ENCODE measurements at regions not wholly inside any gene's neighbourhood (a gene's known extent, or its start where the extent isn't known, plus 50 kb on each side); places are given as distances from the start of the nearest gene placed in this dataset.

GRCh38 chr4:20616313-20616712 lies 83.9 kb upstream of the PACRGL start:
- no TSS peak for BruUV-seq (replicated peaks)
- no peak overlapping the region for H3K4me2 ChIP-seq (ENCODE audit: low read length)
- POLR2A ChIA-PET: interaction anchor here (0.7 kb wide), 1 partner anchor 9 kb away, joined by 3 read pairs; no protein-coding TSS in a partner anchor
- no peaks in the 10 kb centered on the region for H3K9me2 ChIP-seq (ENCODE audit: insufficient read depth, low read length)
- TF ChIP-seq EZH2phosphoT487 (IDR thresholded peaks at IDR 0.05; ENCODE audit: borderline replicate concordance, low read depth, low read length): no peak
- no peak for TF ChIP-seq CTCF (conservative IDR thresholded peaks at IDR 0.05; ENCODE audit: low read length)
- no peak overlapping the region for H3K4me3 ChIP-seq (ENCODE audit: low read depth, low read length, poor library complexity, severe bottlenecking)
- H3K9me3 ChIP-seq (ENCODE audit: low read length): no peaks in the 10 kb centered on the region
- CTCF ChIA-PET (ENCODE audit: unreplicated experiment): no interaction called here
- H3K36me3 ChIP-seq (ENCODE audit: insufficient read depth, low read length): no peaks in the 10 kb centered on the region
- DNase-seq (ENCODE audit: low spot score): no peak
- H3K79me2 ChIP-seq (ENCODE audit: insufficient read depth, low read depth, low read length): no peaks in the 10 kb centered on the region
- H2AFZ ChIP-seq (ENCODE audit: low read length): no peak overlapping the region
- no peak overlapping the region for H3K27ac ChIP-seq (ENCODE audit: low read depth, low read length, poor library complexity, severe bottlenecking)
- H4K20me1 ChIP-seq (ENCODE audit: insufficient read depth, low read length): no peaks in the 10 kb centered on the region
- no peaks in the 10 kb centered on the region for H3K4me1 ChIP-seq (ENCODE audit: insufficient read depth, low read length, poor library complexity, severe bottlenecking)
- intact Hi-C loops (cut with micrococcal nuclease; ENCODE audit: unreplicated experiment): no loop called here

DNA sequence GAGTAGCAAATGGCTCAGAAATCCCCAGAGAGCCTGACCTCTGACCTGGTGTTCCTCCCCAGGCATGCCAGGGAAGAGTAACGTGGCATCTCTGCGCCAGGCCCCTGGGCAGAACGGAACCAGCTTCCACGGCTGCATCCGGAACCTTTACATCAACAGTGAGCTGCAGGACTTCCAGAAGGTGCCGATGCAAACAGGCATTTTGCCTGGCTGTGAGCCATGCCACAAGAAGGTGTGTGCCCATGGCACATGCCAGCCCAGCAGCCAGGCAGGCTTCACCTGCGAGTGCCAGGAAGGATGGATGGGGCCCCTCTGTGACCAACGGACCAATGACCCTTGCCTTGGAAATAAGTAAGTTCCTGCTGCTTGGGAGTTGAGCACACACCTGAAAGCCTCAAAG lies 83.4 kb upstream of the PACRGL start:
- Histone ChIP-seq H3K9me3 (ENCODE audit: low read length) (no peaks in the 10 kb centered on the region), H3K9me2 (ENCODE audit: insufficient read depth, low read length) (no peaks in the 10 kb centered on the region), H2AFZ (ENCODE audit: low read length) (no peak overlapping the region), H3K4me2 (ENCODE audit: low read length) (no peak overlapping the region), H3K36me3 (ENCODE audit: insufficient read depth, low read length) (no peaks in the 10 kb centered on the region), H3K4me3 (ENCODE audit: low read depth, low read length, poor library complexity, severe bottlenecking) (no peak overlapping the region), H4K20me1 (ENCODE audit: insufficient read depth, low read length) (no peaks in the 10 kb centered on the region), H3K79me2 (ENCODE audit: insufficient read depth, low read depth, low read length) (no peaks in the 10 kb centered on the region), H3K27ac (ENCODE audit: low read depth, low read length, poor library complexity, severe bottlenecking) (no peak overlapping the region), H3K4me1 (ENCODE audit: insufficient read depth, low read length, poor library complexity, severe bottlenecking) (no peaks in the 10 kb centered on the region)
- DNase-seq (ENCODE audit: low spot score): no peak
- POLR2A ChIA-PET: no interaction called here
- CTCF ChIA-PET (ENCODE audit: unreplicated experiment): no interaction called here
- intact Hi-C loops (cut with micrococcal nuclease; ENCODE audit: unreplicated experiment): no loop called here
- BruUV-seq (replicated peaks): no TSS peak
- TF ChIP-seq EZH2phosphoT487 (IDR thresholded peaks at IDR 0.05; ENCODE audit: borderline replicate concordance, low read depth, low read length) (no peak), CTCF (conservative IDR thresholded peaks at IDR 0.05; ENCODE audit: low read length) (no peak)

DNA sequence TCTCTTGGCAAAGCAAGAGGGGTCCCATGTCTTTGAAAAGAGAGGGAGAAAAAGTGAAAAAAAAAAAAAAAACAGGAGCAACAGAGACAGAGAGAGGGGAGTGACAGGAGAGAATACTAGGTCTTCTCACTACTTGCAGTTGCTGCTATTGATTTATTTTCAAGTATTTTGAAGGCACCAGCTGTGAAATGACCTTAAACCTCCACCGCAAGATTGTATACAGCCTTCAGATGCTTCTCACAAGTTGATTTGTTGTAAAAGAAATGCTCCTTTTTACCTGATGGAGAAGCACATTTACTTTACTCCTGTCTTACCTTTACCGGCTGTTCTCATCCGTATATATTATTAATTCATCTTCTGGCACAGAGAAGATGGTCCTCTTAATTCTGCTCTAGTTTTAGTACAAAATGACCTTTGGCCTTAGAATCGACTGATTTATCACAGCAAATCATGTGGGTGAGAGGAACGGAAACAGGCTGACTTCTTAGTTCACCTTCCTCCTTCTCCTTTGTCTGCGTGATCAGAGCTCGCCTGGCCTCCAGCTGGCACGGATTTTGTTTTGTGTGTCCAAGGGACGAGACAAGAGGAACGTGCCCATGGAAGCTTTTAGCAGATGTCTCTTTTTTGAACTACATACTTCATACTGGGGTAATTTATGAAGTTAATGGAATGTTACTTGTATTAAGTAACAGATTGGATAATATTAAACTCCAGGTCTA lies 82.4 kb upstream of the PACRGL start:
- no peaks in the 10 kb centered on the region for H3K36me3 ChIP-seq (ENCODE audit: insufficient read depth, low read length)
- intact Hi-C loops (cut with micrococcal nuclease; ENCODE audit: unreplicated experiment): no loop called here
- H4K20me1 ChIP-seq (ENCODE audit: insufficient read depth, low read length): no peaks in the 10 kb centered on the region
- no peak overlapping the region for H2AFZ ChIP-seq (ENCODE audit: low read length)
- no peaks in the 10 kb centered on the region for H3K4me1 ChIP-seq (ENCODE audit: insufficient read depth, low read length, poor library complexity, severe bottlenecking)
- no peaks in the 10 kb centered on the region for H3K9me3 ChIP-seq (ENCODE audit: low read length)
- no peak overlapping the region for H3K4me3 ChIP-seq (ENCODE audit: low read depth, low read length, poor library complexity, severe bottlenecking)
- no TSS peak for BruUV-seq (replicated peaks)
- TF ChIP-seq CTCF (conservative IDR thresholded peaks at IDR 0.05; ENCODE audit: low read length) (no peak), EZH2phosphoT487 (IDR thresholded peaks at IDR 0.05; ENCODE audit: borderline replicate concordance, low read depth, low read length) (no peak)
- no peak overlapping the region for H3K4me2 ChIP-seq (ENCODE audit: low read length)
- H3K79me2 ChIP-seq (ENCODE audit: insufficient read depth, low read depth, low read length): no peaks in the 10 kb centered on the region
- no peak for DNase-seq (ENCODE audit: low spot score)
- no peaks in the 10 kb centered on the region for H3K9me2 ChIP-seq (ENCODE audit: insufficient read depth, low read length)
- H3K27ac ChIP-seq (ENCODE audit: low read depth, low read length, poor library complexity, severe bottlenecking): no peak overlapping the region
- POLR2A ChIA-PET: interaction anchor here (0.5 to 0.6 kb wide), 2 partner anchors 1006 to 1486 kb away, joined by 3 read pairs; no protein-coding TSS in a partner anchor
- CTCF ChIA-PET (ENCODE audit: unreplicated experiment): no interaction called here

Measured in OCI-LY7 (cell line).